SK-N-MC (cell line): ENCODE measurements at regions not wholly inside any gene's neighbourhood (a gene's known extent, or its start where the extent isn't known, plus 50 kb on each side); places are given as distances from the start of the nearest gene placed in this dataset.

Experiments used
- EZH2 ChIP-seq: fragments of 200-600 bp; sonication (generic); IDR thresholded peaks from one replicate; pipeline ENCODE4 v1.6.1; 2017; ENCODE audit warnings: antibody characterized with exemption
- FOXP2 ChIP-seq: optimal IDR thresholded peaks from 2 replicates; pipeline ENCODE3; 2011; ENCODE audit warnings: mild to moderate bottlenecking, moderate library complexity; ENCODE audit not compliant: insufficient read depth; ENCODE audit errors: extremely low read length, control extremely low read depth

- TF ChIP-seq EZH2, result no peak
- no peak for TF ChIP-seq FOXP2
Observed at GRCh38 chr5:3101561-3101960, 350.1 kb upstream of the IRX2 start.
